ENCODE measurements at regions not wholly inside any gene's neighbourhood (a gene's known extent, or its start where the extent isn't known, plus 50 kb on each side); places are given as distances from the start of the nearest gene placed in this dataset.

- TF ChIP-seq, protein P1, sequence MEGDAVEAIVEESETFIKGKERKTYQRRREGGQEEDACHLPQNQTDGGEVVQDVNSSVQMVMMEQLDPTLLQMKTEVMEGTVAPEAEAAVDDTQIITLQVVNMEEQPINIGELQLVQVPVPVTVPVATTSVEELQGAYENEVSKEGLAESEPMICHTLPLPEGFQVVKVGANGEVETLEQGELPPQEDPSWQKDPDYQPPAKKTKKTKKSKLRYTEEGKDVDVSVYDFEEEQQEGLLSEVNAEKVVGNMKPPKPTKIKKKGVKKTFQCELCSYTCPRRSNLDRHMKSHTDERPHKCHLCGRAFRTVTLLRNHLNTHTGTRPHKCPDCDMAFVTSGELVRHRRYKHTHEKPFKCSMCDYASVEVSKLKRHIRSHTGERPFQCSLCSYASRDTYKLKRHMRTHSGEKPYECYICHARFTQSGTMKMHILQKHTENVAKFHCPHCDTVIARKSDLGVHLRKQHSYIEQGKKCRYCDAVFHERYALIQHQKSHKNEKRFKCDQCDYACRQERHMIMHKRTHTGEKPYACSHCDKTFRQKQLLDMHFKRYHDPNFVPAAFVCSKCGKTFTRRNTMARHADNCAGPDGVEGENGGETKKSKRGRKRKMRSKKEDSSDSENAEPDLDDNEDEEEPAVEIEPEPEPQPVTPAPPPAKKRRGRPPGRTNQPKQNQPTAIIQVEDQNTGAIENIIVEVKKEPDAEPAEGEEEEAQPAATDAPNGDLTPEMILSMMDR (IDR thresholded peaks at IDR 0.05), result no peak
- TF ChIP-seq POLR2A (IDR thresholded peaks at IDR 0.05), result no peak
These were observed 271.0 kb downstream of the MYCN start for GRCh38 chr2:16211341-16211740.

All from sigmoid colon (tissue), 3 donors.